ENCODE measurements at regions not wholly inside any gene's neighbourhood (a gene's known extent, or its start where the extent isn't known, plus 50 kb on each side); places are given as distances from the start of the nearest gene placed in this dataset.

DNA sequence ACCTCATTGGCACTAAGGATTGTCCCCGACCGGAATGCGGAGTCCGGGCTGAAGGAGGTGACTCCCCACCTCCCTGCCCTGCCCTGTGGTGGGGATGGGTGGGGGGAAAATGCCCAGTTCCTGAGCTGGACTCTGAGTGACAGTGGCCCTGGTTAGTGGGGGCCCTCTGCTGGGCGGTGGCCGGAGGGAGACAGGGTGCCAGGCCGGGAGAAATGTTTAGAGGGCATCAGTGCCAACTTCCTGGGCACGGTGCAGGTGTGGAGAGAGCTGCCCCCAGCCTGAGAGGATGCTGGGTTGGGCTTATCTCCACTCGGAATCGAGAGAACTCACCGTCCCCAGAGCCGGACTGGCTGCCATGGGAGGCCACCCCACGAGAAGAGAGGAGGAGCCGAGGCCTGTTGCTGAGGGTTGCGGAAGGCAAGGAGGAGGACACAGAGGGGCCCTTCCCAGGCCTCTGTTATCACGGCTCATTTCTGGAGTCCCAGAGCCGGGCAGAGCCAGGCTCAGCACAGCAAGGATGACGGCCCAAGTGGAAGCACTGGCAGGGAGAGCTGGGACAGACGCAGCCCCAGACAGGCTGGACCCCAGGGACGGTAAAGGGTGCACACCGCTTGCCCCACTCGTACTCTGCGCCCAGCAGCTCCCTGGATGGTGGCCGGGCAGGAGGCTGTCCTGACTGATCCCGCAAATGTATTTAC lies 156.7 kb downstream of the KIF26A start:
- peak in 1 of 2 experiments; percentile 26; a peak in 2 of 6 replicates for ATAC-seq
- Histone ChIP-seq H3K27ac (peak overlapping the region in 1 of 2 experiments; percentile 79; a peak in 3 of 6 replicates), H3K4me1 (peaks cover 21% of the 10 kb centered on the region), H3K4me3 (no peak overlapping the region), H3K9me3 (no peaks in the 10 kb centered on the region), H3K4me2 (no peak overlapping the region)
- POLR2A ChIA-PET: no interaction called here
- DNase-seq (ENCODE audit: low read depth in 1 of 2, low spot score in 1 of 2): no peak
- CTCF ChIA-PET: interaction anchor here (0.6 to 1.7 kb wide), 7 partner anchors 8 to 363 kb away, joined by 3 to 6 read pairs (median 3); no protein-coding TSS in a partner anchor
- WGBS (ENCODE audit: missing lambda C conversion rate): 65% methylated on average over 18 of the region's 25 CpGs
- no peak for FAIRE-seq
- TF ChIP-seq, protein P1, sequence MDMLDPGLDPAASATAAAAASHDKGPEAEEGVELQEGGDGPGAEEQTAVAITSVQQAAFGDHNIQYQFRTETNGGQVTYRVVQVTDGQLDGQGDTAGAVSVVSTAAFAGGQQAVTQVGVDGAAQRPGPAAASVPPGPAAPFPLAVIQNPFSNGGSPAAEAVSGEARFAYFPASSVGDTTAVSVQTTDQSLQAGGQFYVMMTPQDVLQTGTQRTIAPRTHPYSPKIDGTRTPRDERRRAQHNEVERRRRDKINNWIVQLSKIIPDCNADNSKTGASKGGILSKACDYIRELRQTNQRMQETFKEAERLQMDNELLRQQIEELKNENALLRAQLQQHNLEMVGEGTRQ (IDR thresholded peaks at IDR 0.05): no peak
- TF ChIP-seq HOXA7 (CRISPR knock-in tag; IDR thresholded peaks at IDR 0.05) (no peak), MAFK (IDR thresholded peaks at IDR 0.05; ENCODE audit: partially characterized antibody) (no peak), RNF2 (IDR thresholded peaks at IDR 0.05; ENCODE audit: borderline replicate concordance, low read depth) (no peak), BHLHE40 (IDR thresholded peaks at IDR 0.05; ENCODE audit: low read depth, low read length) (no peak), HOXB13 (CRISPR knock-in tag; IDR thresholded peaks at IDR 0.05; ENCODE audit: low read depth) (no peak), TFCP2L1 (CRISPR knock-in tag; IDR thresholded peaks at IDR 0.05) (no peak), JUN (IDR thresholded peaks at IDR 0.05) (no peak)
- TF ChIP-seq, protein P2, sequence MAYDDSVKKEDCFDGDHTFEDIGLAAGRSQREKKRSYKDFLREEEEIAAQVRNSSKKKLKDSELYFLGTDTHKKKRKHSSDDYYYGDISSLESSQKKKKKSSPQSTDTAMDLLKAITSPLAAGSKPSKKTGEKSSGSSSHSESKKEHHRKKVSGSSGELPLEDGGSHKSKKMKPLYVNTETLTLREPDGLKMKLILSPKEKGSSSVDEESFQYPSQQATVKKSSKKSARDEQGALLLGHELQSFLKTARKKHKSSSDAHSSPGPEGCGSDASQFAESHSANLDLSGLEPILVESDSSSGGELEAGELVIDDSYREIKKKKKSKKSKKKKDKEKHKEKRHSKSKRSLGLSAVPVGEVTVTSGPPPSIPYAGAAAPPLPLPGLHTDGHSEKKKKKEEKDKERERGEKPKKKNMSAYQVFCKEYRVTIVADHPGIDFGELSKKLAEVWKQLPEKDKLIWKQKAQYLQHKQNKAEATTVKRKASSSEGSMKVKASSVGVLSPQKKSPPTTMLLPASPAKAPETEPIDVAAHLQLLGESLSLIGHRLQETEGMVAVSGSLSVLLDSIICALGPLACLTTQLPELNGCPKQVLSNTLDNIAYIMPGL (CRISPR knock-in tag; IDR thresholded peaks at IDR 0.05; ENCODE audit: borderline replicate concordance): no peak
- TF ChIP-seq, protein P3, sequence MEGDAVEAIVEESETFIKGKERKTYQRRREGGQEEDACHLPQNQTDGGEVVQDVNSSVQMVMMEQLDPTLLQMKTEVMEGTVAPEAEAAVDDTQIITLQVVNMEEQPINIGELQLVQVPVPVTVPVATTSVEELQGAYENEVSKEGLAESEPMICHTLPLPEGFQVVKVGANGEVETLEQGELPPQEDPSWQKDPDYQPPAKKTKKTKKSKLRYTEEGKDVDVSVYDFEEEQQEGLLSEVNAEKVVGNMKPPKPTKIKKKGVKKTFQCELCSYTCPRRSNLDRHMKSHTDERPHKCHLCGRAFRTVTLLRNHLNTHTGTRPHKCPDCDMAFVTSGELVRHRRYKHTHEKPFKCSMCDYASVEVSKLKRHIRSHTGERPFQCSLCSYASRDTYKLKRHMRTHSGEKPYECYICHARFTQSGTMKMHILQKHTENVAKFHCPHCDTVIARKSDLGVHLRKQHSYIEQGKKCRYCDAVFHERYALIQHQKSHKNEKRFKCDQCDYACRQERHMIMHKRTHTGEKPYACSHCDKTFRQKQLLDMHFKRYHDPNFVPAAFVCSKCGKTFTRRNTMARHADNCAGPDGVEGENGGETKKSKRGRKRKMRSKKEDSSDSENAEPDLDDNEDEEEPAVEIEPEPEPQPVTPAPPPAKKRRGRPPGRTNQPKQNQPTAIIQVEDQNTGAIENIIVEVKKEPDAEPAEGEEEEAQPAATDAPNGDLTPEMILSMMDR (IDR thresholded peaks at IDR 0.05): no peak
- TF ChIP-seq, protein P4, sequence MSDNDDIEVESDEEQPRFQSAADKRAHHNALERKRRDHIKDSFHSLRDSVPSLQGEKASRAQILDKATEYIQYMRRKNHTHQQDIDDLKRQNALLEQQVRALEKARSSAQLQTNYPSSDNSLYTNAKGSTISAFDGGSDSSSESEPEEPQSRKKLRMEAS (IDR thresholded peaks at IDR 0.05): no peak

DNA sequence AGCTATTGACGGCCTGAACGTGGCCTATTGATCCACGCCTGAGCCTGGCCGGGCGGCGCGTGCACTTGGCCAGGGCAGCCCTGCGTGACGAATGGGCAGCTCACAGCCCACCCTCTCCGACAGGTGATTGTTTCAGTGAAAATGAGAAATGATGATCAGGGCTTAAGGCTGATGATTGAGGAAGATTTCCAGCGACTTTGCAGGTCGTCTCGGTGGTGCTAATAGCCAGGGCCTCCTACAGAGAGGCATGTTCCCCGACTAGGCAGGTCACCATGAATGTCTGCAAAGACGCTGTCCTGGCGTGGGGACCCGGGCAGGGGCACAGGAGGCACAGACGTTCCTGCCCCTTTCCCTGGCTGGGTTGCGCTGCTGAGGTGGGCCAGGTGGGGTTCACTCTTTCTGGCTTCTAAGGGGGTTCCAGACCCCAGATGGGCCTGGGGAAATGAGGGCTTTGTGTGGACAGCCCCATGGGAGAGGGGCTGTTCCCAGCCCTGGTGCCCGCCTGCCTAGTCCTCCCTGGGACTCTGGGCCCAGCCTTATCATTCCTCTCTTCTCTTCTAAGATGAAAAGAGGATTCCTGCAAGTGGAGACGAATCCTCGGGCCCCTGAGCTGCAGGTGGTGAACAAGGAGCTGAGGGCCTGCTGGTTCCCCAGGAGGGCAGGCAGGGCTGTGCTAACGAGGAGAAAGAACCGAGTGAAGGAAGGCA lies 157.4 kb downstream of the KIF26A start:
- ChIA-PET POLR2A (no interaction called here), CTCF (interaction anchor here (1.4 to 1.7 kb wide), 2 partner anchors 7 to 268 kb away, joined by 3 to 6 read pairs; no protein-coding TSS in a partner anchor)
- 75% methylated on average over 21 of the region's 24 CpGs for WGBS (ENCODE audit: missing lambda C conversion rate)
- ATAC-seq: no peak; a peak in 1 of 6 replicates
- TF ChIP-seq HOXA7 (CRISPR knock-in tag; IDR thresholded peaks at IDR 0.05) (no peak), TP53 (CRISPR knock-in tag; IDR thresholded peaks at IDR 0.05) (no peak), RCOR1 (IDR thresholded peaks at IDR 0.05; ENCODE audit: low read depth, low read length) (no peak), KDM1A (IDR thresholded peaks at IDR 0.05; ENCODE audit: low read depth) (no peak), HDAC2 (IDR thresholded peaks at IDR 0.05) (no peak), ZC3H11A (IDR thresholded peaks at IDR 0.05) (no peak), EP300 (IDR thresholded peaks at IDR 0.05) (no peak), HEYL (CRISPR knock-in tag; IDR thresholded peaks at IDR 0.05) (no peak), FOSB (CRISPR knock-in tag; IDR thresholded peaks at IDR 0.05) (no peak), BHLHE40 (IDR thresholded peaks at IDR 0.05; ENCODE audit: low read depth, low read length) (no peak), CBX2 (IDR thresholded peaks at IDR 0.05; ENCODE audit: borderline replicate concordance, low read depth) (no peak), NFE2L2 (conservative IDR thresholded peaks at IDR 0.05; ENCODE audit: low read length) (no peak), ZFP36 (IDR thresholded peaks at IDR 0.05; ENCODE audit: borderline replicate concordance, partially characterized antibody) (no peak)
- TF ChIP-seq, protein P5, sequence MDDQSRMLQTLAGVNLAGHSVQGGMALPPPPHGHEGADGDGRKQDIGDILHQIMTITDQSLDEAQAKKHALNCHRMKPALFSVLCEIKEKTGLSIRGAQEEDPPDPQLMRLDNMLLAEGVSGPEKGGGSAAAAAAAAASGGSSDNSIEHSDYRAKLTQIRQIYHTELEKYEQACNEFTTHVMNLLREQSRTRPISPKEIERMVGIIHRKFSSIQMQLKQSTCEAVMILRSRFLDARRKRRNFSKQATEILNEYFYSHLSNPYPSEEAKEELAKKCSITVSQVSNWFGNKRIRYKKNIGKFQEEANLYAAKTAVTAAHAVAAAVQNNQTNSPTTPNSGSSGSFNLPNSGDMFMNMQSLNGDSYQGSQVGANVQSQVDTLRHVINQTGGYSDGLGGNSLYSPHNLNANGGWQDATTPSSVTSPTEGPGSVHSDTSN (IDR thresholded peaks at IDR 0.05): no peak
- TF ChIP-seq, protein P6, sequence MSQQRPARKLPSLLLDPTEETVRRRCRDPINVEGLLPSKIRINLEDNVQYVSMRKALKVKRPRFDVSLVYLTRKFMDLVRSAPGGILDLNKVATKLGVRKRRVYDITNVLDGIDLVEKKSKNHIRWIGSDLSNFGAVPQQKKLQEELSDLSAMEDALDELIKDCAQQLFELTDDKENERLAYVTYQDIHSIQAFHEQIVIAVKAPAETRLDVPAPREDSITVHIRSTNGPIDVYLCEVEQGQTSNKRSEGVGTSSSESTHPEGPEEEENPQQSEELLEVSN (IDR thresholded peaks at IDR 0.05; ENCODE audit: borderline replicate concordance, low read depth): no peak
- TF ChIP-seq, protein P3 (IDR thresholded peaks at IDR 0.05): no peak
- Histone ChIP-seq H3K4me1 (peaks cover 21% of the 10 kb centered on the region), H3K9me3 (no peaks in the 10 kb centered on the region), H3K4me2 (no peak overlapping the region), H3K4me3 (no peak overlapping the region), H3K27ac (peak overlapping the region in 1 of 2 experiments; percentile 79; a peak in 3 of 6 replicates)
- FAIRE-seq: no peak
- DNase-seq (ENCODE audit: low read depth in 1 of 2, low spot score in 1 of 2): no peak

Measured in A549 (cell line).